Natural killer cell (primary cell): ENCODE measurements at regions not wholly inside any gene's neighbourhood (a gene's known extent, or its start where the extent isn't known, plus 50 kb on each side); places are given as distances from the start of the nearest gene placed in this dataset.

Source experiments
- ATAC-seq, 3 donors: fragments of 150-1000 bp in 2 of 3; fragments of 200-7000 bp in 1 of 3; cut with Tn5 transposase; 1 replicate in 1 of 3; 2 replicates in 2 of 3; pipeline ENCODE4 v1.10.0; 2021; ENCODE audit warnings: mild to moderate bottlenecking in 2 of 3, moderate library complexity in 2 of 3
- DNase-seq, 2 donors: peaks; one replicate each; pipeline versions ENCODE4 v3.0.0 to v3.0.0-alpha.2; 2013 to 2021; ENCODE audit warnings: mixed read lengths in 1 of 2
- H3K27ac ChIP-seq: one replicate; pipeline ENCODE4 v1.5.1; 2013; ENCODE audit warnings: mild to moderate bottlenecking, low read length
- H3K27me3 ChIP-seq: one replicate; pipeline ENCODE4 v1.6.1; 2013; ENCODE audit warnings: low read length; ENCODE audit not compliant: control insufficient read depth, insufficient read depth
- H3K36me3 ChIP-seq: one replicate; pipeline ENCODE4 v1.6.1; 2013; ENCODE audit warnings: low read length; ENCODE audit not compliant: control insufficient read depth, insufficient read depth
- H3K4me1 ChIP-seq: one replicate; pipeline ENCODE4 v1.6.1; 2013; ENCODE audit warnings: low read length; ENCODE audit not compliant: control insufficient read depth, insufficient read depth
- H3K4me3 ChIP-seq: one replicate; pipeline ENCODE4 v1.5.1; 2013; ENCODE audit warnings: low read length
- H3K9me3 ChIP-seq: one replicate; pipeline ENCODE4 v1.6.1; 2013; ENCODE audit warnings: low read length; ENCODE audit not compliant: control insufficient read depth, insufficient read depth
- H3K27ac Mint-ChIP-seq, 2 donors: one replicate each; pipeline ENCODE4 v1.8.0; 2022; ENCODE audit warnings: mild to moderate bottlenecking in 2 of 2, mixed read lengths in 2 of 2, moderate library complexity in 1 of 2
- H3K27me3 Mint-ChIP-seq, 2 donors: one replicate each; pipeline ENCODE4 v1.8.0; 2022; ENCODE audit warnings: low read depth in 2 of 2, mixed read lengths in 2 of 2
- H3K36me3 Mint-ChIP-seq: one replicate; pipeline ENCODE4 v1.8.0; 2022; ENCODE audit warnings: mixed read lengths
- H3K4me1 Mint-ChIP-seq, 2 donors: one replicate each; pipeline ENCODE4 v1.8.0; 2022; ENCODE audit warnings: mixed read lengths in 2 of 2
- H3K4me3 Mint-ChIP-seq: one replicate; pipeline ENCODE4 v1.8.0; 2022; ENCODE audit warnings: mild to moderate bottlenecking, moderate library complexity, mixed read lengths
- H3K9me3 Mint-ChIP-seq, 2 donors: one replicate each; pipeline ENCODE4 v1.8.0; 2022; ENCODE audit warnings: mixed read lengths in 2 of 2
- WGBS: methylation state at CpG from one replicate; pipeline ENCODE4 v1.1.7; 2013; ENCODE audit warnings: missing lambda C conversion rate; ENCODE audit not compliant: insufficient coverage; 5-methylcytosine and 5-hydroxymethylcytosine counted together
- intact Hi-C: fragments of 100-400 bp; cut with micrococcal nuclease; formaldehyde crosslinking; loops from one replicate; pipeline ENCODE4 v1.14.2; 2022
- TF ChIP-seq, protein P1 (sequence below): fragments of 200-600 bp; IDR thresholded peaks from one replicate; pipeline ENCODE4 v1.8.0; 2022; ENCODE audit warnings: antibody characterized with exemption

DNA sequence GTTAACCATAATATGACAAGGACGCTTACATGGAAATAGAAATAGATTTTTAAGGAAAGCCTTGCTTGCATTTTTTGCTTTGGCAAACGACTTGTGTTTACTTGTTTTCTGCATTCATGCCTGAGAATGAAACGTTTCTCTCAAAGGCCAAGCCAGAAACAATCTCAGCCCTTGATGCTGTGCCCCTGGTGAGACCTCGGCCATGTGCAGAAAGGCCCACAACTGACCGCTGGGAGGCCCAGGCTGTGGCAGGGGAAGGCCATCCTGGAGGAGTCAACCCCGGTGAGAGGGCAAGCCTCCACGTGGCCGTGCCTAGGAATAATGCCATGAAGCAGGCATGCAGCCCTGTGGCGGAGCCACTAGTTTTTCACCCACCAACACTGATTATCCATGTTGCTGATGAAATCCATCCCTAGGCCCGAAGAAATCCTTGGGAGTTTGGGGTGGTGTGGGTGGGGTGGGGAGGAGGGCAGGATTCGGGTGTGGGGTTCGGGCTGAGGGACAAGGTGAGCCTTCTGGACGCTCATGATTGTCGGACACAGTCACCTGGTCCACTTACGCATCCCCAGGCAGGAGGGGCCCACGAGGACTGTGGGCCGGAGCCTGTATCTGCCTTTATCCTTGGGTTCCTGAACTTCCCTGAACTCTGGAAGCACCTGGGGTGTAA, 107.6 kb upstream of the APCDD1 start:
- H3K36me3 Mint-ChIP-seq, result no peaks in the 10 kb centered on the region
- Histone ChIP-seq H3K27ac (no peak overlapping the region), H3K36me3 (no peaks in the 10 kb centered on the region), H3K9me3 (no peaks in the 10 kb centered on the region), H3K4me1 (no peaks in the 10 kb centered on the region), H3K27me3 (no peaks in the 10 kb centered on the region), H3K4me3 (no peak overlapping the region)
- DNase-seq, result no peak
- no peak overlapping the region for H3K27ac Mint-ChIP-seq
- TF ChIP-seq, protein P1, sequence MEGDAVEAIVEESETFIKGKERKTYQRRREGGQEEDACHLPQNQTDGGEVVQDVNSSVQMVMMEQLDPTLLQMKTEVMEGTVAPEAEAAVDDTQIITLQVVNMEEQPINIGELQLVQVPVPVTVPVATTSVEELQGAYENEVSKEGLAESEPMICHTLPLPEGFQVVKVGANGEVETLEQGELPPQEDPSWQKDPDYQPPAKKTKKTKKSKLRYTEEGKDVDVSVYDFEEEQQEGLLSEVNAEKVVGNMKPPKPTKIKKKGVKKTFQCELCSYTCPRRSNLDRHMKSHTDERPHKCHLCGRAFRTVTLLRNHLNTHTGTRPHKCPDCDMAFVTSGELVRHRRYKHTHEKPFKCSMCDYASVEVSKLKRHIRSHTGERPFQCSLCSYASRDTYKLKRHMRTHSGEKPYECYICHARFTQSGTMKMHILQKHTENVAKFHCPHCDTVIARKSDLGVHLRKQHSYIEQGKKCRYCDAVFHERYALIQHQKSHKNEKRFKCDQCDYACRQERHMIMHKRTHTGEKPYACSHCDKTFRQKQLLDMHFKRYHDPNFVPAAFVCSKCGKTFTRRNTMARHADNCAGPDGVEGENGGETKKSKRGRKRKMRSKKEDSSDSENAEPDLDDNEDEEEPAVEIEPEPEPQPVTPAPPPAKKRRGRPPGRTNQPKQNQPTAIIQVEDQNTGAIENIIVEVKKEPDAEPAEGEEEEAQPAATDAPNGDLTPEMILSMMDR, result no peak
- H3K4me3 Mint-ChIP-seq, result no peak overlapping the region
- intact Hi-C loops, result no loop called here
- H3K9me3 Mint-ChIP-seq, result no peaks in the 10 kb centered on the region
- ATAC-seq, result no peak
- WGBS, result 84% methylated on average over 16 of the region's 17 CpGs
- no peaks in the 10 kb centered on the region for H3K27me3 Mint-ChIP-seq
- H3K4me1 Mint-ChIP-seq, result no peaks in the 10 kb centered on the region

GRCh38 chr18:10349561-10349960, 104.9 kb upstream of the APCDD1 start:
- no peaks in the 10 kb centered on the region for H3K36me3 Mint-ChIP-seq
- intact Hi-C loops, result no loop called here
- TF ChIP-seq, protein P1, result no peak

GRCh38 chr18:10350661-10351060, 103.8 kb upstream of the APCDD1 start:
- no peaks in the 10 kb centered on the region for H3K27me3 ChIP-seq
- ATAC-seq (no peak), DNase-seq (no peak)
- intact Hi-C loops, result no loop called here
- H3K4me3 ChIP-seq, result no peak overlapping the region
- no peaks in the 10 kb centered on the region for H3K36me3 ChIP-seq
- peaks cover 0 to 6% of the 10 kb centered on the region in 2 donors for H3K27me3 Mint-ChIP-seq
- H3K9me3 Mint-ChIP-seq, result no peaks in the 10 kb centered on the region
- H3K9me3 ChIP-seq, result no peaks in the 10 kb centered on the region
- TF ChIP-seq, protein P1, result no peak
- H3K4me3 Mint-ChIP-seq, result no peak overlapping the region
- H3K4me1 ChIP-seq, result no peaks in the 10 kb centered on the region
- no peak overlapping the region for H3K27ac Mint-ChIP-seq
- H3K4me1 Mint-ChIP-seq, result no peaks in the 10 kb centered on the region
- H3K27ac ChIP-seq, result no peak overlapping the region
- no peaks in the 10 kb centered on the region for H3K36me3 Mint-ChIP-seq
- WGBS, result 85% methylated on average over 10 of the region's 10 CpGs

More at GRCh38 chr18:10349561-10349960, 104.9 kb upstream of the APCDD1 start:
- H3K27ac Mint-ChIP-seq, result no peak overlapping the region
- Histone ChIP-seq H3K9me3 (no peaks in the 10 kb centered on the region), H3K36me3 (no peaks in the 10 kb centered on the region), H3K4me1 (no peaks in the 10 kb centered on the region), H3K27ac (no peak overlapping the region), H3K27me3 (no peaks in the 10 kb centered on the region), H3K4me3 (no peak overlapping the region)
- WGBS, result 66% methylated on average over 3 of the region's 4 CpGs
- H3K27me3 Mint-ChIP-seq, result peaks cover 0 to 6% of the 10 kb centered on the region in 2 donors
- no peak overlapping the region for H3K4me3 Mint-ChIP-seq
- H3K9me3 Mint-ChIP-seq, result no peaks in the 10 kb centered on the region
- DNase-seq, result no peak
- H3K4me1 Mint-ChIP-seq, result no peaks in the 10 kb centered on the region
- no peak for ATAC-seq
